Breast epithelium (tissue), 4 donors: ENCODE measurements at regions not wholly inside any gene's neighbourhood (a gene's known extent, or its start where the extent isn't known, plus 50 kb on each side); places are given as distances from the start of the nearest gene placed in this dataset.

Source experiments
- DNase-seq, 2 donors: peaks; one replicate each; pipeline ENCODE4 v3.0.0-alpha.2; 2019; ENCODE audit warnings: low spot score in 2 of 2
- H3K27ac ChIP-seq, 2 donors: fragments of 200-600 bp; sonication (generic) in 1 of 2; one replicate each; pipeline ENCODE4 v1.5.1; 2016 to 2019; ENCODE audit warnings: mild to moderate bottlenecking in 1 of 2
- H3K27me3 ChIP-seq, 2 donors: fragments of 200-600 bp; sonication (generic) in 1 of 2; one replicate each; pipeline versions ENCODE4 v1.5.1 to v1.6.0; 2017 to 2019; ENCODE audit warnings: control low read depth in 1 of 2, mild to moderate bottlenecking in 1 of 2
- H3K36me3 ChIP-seq: fragments of 200-600 bp; one replicate; pipeline ENCODE4 v1.5.1; 2019
- H3K4me1 ChIP-seq, 2 donors: fragments of 200-600 bp; sonication (generic); one replicate each; pipeline ENCODE4 v1.5.1; 2016 to 2019; ENCODE audit warnings: control low read depth in 1 of 2
- H3K4me3 ChIP-seq, 3 donors: fragments of 200-600 bp; sonication (generic); 1 replicate in 2 of 3; 2 replicates in 1 of 3; pipeline ENCODE4 v1.5.1; 2016 to 2019; ENCODE audit warnings: mild to moderate bottlenecking in 3 of 3, moderate library complexity in 2 of 3
- H3K9me3 ChIP-seq, 2 donors: fragments of 200-600 bp; sonication (generic) in 1 of 2; one replicate each; pipeline ENCODE4 v1.5.1; 2016 to 2019; ENCODE audit warnings: control low read depth in 1 of 2
- POLR2A ChIP-seq: fragments of 450-650 bp; IDR thresholded peaks from one replicate; pipeline ENCODE4 v1.6.1; 2016; ENCODE audit warnings: antibody characterized with exemption, mild to moderate bottlenecking, moderate library complexity
- POLR2AphosphoS5 ChIP-seq, 3 donors: sonication (generic); formaldehyde crosslinking; IDR thresholded peaks; one replicate each; pipeline ENCODE4 v1.6.1; 2017; ENCODE audit warnings: antibody characterized with exemption in 3 of 3
- intact Hi-C: fragments of 100-400 bp; cut with DNase I; formaldehyde crosslinking; loops from one replicate; pipeline ENCODE4 v1.15.1; 2023; ENCODE audit warnings: low total_unique reads
- TF ChIP-seq, protein P1 (sequence below), 3 donors: fragments of 450-650 bp; IDR thresholded peaks; one replicate each; pipeline ENCODE4 v1.5.1; 2016 to 2017; ENCODE audit warnings: antibody characterized with exemption in 3 of 3, mild to moderate bottlenecking in 3 of 3, moderate library complexity in 3 of 3

DNA sequence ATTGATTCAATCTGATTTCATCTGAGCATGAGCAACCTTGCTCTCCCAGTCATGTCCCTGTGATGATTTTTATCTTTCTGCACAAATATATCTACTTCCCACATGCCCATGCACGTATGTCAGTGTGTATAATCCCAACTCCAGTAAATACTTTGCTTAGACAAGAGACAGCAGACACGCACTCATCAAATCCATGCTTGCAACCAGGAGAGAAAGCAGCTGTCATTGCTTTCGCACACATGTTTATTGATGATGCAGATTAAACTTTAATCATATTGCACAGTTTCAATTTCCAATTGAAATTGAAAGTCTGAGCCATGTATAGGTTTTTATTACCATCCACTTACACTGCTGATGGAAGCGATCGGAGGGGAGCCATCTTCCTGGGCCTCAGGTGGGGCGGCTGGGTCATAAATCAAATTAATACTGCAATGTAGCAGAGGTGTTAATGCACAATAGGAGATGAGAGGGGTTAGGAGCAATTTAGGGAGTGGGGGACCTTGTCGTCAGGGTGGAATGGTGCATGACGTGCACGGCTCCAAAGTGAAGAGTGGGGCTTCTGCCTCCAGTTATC, 68.6 kb upstream of the SRRM4 start:
- TF ChIP-seq POLR2A = no peak
- TF ChIP-seq POLR2AphosphoS5 (IDR thresholded peaks at IDR 0.05) = no peak
- TF ChIP-seq, protein P1, sequence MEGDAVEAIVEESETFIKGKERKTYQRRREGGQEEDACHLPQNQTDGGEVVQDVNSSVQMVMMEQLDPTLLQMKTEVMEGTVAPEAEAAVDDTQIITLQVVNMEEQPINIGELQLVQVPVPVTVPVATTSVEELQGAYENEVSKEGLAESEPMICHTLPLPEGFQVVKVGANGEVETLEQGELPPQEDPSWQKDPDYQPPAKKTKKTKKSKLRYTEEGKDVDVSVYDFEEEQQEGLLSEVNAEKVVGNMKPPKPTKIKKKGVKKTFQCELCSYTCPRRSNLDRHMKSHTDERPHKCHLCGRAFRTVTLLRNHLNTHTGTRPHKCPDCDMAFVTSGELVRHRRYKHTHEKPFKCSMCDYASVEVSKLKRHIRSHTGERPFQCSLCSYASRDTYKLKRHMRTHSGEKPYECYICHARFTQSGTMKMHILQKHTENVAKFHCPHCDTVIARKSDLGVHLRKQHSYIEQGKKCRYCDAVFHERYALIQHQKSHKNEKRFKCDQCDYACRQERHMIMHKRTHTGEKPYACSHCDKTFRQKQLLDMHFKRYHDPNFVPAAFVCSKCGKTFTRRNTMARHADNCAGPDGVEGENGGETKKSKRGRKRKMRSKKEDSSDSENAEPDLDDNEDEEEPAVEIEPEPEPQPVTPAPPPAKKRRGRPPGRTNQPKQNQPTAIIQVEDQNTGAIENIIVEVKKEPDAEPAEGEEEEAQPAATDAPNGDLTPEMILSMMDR (IDR thresholded peaks at IDR 0.05) = no peak
- H3K27ac ChIP-seq = no peak overlapping the region
- intact Hi-C loops = no loop called here

DNA sequence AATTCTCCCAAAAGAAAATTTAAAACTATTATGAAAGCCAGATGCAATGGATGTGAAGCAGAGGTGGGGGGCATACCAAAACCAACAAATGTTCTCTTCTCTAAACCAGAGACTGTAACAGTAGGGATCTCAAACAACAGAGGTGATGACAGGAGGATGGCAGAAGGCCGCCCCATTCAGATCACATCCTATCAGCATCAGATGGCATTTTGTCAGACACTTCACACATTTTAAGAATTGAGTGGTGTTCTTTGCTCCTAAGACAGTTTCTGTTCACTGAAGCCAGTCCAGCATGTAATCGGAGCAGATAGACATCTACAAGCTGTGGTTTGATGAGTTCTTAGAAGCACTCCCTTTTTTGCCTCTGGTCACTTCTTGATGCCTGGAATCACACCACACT, 59.6 kb upstream of the SRRM4 start:
- TF ChIP-seq POLR2AphosphoS5 (IDR thresholded peaks at IDR 0.05) (no peak), POLR2A (no peak)
- TF ChIP-seq, protein P1 (IDR thresholded peaks at IDR 0.05) = no peak

More for the DNA sequence above, 68.6 kb upstream of the SRRM4 start:
- Histone ChIP-seq H3K9me3 (peaks cover 0 to 5% of the 10 kb centered on the region in 2 donors), H3K4me1 (no peaks in the 10 kb centered on the region), H3K4me3 (no peak overlapping the region), H3K27me3 (peaks cover 0 to 5% of the 10 kb centered on the region in 2 donors), H3K36me3 (no peaks in the 10 kb centered on the region)
- DNase-seq = no peak

DNA sequence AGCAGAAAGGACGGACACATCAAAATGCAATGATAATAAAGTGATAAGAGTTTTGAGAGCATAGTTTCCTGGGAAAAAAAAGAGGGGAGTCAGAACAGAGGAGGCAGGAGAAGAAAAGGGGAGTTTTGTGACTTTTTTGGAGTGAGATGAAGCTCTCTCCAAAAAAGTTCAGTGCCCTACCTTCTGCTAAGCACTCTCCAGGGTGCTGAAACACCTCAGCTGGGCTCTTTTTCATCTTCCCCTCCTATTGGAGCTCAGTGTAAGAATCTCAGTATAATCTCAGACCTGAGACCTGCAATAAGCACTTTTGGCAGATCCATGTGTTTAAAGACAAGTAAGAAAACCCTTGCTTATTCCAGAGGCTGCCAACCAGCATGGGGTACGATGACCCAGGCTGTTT, 58.9 kb upstream of the SRRM4 start:
- Histone ChIP-seq H3K4me1 (no peaks in the 10 kb centered on the region), H3K9me3 (no peaks in the 10 kb centered on the region), H3K4me3 (no peak overlapping the region), H3K27ac (no peak overlapping the region), H3K36me3 (no peaks in the 10 kb centered on the region), H3K27me3 (no peaks in the 10 kb centered on the region)
- TF ChIP-seq POLR2A (no peak), POLR2AphosphoS5 (IDR thresholded peaks at IDR 0.05) (no peak)
- TF ChIP-seq, protein P1 (IDR thresholded peaks at IDR 0.05) = no peak
- intact Hi-C loops = no loop called here
- no peak for DNase-seq

More for the DNA sequence above, 59.6 kb upstream of the SRRM4 start:
- Histone ChIP-seq H3K27ac (no peak overlapping the region), H3K9me3 (peaks cover 0 to 5% of the 10 kb centered on the region in 2 donors), H3K4me1 (no peaks in the 10 kb centered on the region), H3K36me3 (no peaks in the 10 kb centered on the region), H3K27me3 (no peaks in the 10 kb centered on the region), H3K4me3 (no peak overlapping the region)
- intact Hi-C loops = no loop called here
- DNase-seq = no peak

DNA sequence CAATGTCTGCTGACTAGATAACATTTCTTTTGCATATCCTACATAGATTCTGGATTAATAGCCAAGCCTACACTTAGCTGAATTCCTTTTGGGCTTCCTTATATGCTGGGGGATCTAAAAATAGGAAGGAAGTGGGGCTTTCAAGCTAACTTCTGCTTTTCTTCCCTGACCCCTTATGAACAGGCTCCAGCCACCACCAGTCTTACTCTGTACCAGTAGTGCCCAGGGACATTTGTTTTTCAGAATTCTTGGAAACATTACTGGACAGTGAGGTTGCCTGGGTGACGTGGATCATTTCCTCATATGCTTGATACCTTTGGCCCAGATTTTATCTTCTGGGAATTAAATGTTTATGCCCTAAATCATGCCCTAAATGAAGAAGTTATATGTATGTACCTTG, 55.9 kb upstream of the SRRM4 start:
- intact Hi-C loops = no loop called here
- H3K4me1 ChIP-seq = no peaks in the 10 kb centered on the region
- H3K36me3 ChIP-seq = no peaks in the 10 kb centered on the region
- H3K4me3 ChIP-seq = no peak overlapping the region
- no peak for DNase-seq
- TF ChIP-seq, protein P1 (IDR thresholded peaks at IDR 0.05) = no peak
- TF ChIP-seq POLR2AphosphoS5 (IDR thresholded peaks at IDR 0.05) (no peak), POLR2A (no peak)
- no peaks in the 10 kb centered on the region for H3K9me3 ChIP-seq
- H3K27me3 ChIP-seq = no peaks in the 10 kb centered on the region
- peak overlapping the region in 1 of 2 donors; percentile 35 for H3K27ac ChIP-seq

DNA sequence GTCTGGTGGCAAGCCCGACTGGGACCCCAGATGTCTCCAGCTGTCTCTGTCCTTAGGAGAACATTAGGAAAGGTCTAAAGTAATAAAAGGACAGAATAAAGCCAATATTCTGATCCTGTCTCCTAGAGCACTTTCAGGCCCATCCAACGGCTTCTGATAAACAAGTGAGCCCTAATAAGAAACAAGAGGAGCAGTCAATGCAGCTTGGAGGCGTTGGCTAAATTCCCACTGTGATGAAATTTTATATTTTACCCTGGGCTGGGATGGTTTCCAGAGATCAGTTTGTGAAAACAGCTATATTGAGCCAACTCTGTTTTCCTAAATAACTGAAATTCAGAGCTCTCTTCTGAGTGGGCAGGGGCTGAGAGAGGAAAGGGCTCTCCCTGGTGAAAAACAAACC, 55.5 kb upstream of the SRRM4 start:
- DNase-seq = no peak
- H3K27me3 ChIP-seq = no peaks in the 10 kb centered on the region
- intact Hi-C loops = no loop called here
- H3K27ac ChIP-seq = peak overlapping the region in 1 of 2 donors; percentile 35
- H3K9me3 ChIP-seq = no peaks in the 10 kb centered on the region
- no peaks in the 10 kb centered on the region for H3K36me3 ChIP-seq
- TF ChIP-seq, protein P1 (IDR thresholded peaks at IDR 0.05) = no peak
- TF ChIP-seq POLR2AphosphoS5 (IDR thresholded peaks at IDR 0.05) (no peak), POLR2A (no peak)
- no peak overlapping the region for H3K4me3 ChIP-seq
- no peaks in the 10 kb centered on the region for H3K4me1 ChIP-seq
